ENCODE measurements at regions not wholly inside any gene's neighbourhood (a gene's known extent, or its start where the extent isn't known, plus 50 kb on each side); places are given as distances from the start of the nearest gene placed in this dataset.

- Histone ChIP-seq H3K36me3 (ENCODE audit: control insufficient read depth, low read length) (no peaks in the 10 kb centered on the region), H4K20me1 (ENCODE audit: control insufficient read depth, insufficient read depth, low read depth, low read length) (no peaks in the 10 kb centered on the region), H3K9me3 (ENCODE audit: control insufficient read depth, insufficient read depth, low read length) (no peaks in the 10 kb centered on the region), H3K79me2 (ENCODE audit: control insufficient read depth, low read length) (no peaks in the 10 kb centered on the region), H3F3A (ENCODE audit: control insufficient read depth, insufficient read depth) (no peaks in the 10 kb centered on the region), H3K4me2 (ENCODE audit: low read length) (no peak overlapping the region), H3K4me3 (ENCODE audit: low read length) (no peak overlapping the region), H3K27ac (ENCODE audit: low read depth, low read length) (no peak overlapping the region), H3K27me3 (ENCODE audit: control insufficient read depth, low read length) (no peaks in the 10 kb centered on the region), H3K9me2 (replicated peaks; ENCODE audit: control insufficient read depth, low read length) (no peaks in the 10 kb centered on the region), H3K4me1 (ENCODE audit: control insufficient read depth, low read length) (no peaks in the 10 kb centered on the region)
- TF ChIP-seq CTCF (IDR thresholded peaks at IDR 0.05; ENCODE audit: low read depth, low read length, poor library complexity, severe bottlenecking), result no peak
- TF ChIP-seq EZH2phosphoT487 (IDR thresholded peaks at IDR 0.05; ENCODE audit: borderline replicate concordance, low read length), result no peak
These were observed 659.7 kb downstream of the CENPC start for GRCh38 chr4:66885501-66886165.

GRCh38 chr4:66876946-66877345, 668.4 kb downstream of the CENPC start:
- no peak overlapping the region for H3K4me3 ChIP-seq (ENCODE audit: low read length)
- H3K9me3 ChIP-seq (ENCODE audit: control insufficient read depth, insufficient read depth, low read length), result no peaks in the 10 kb centered on the region
- H3K79me2 ChIP-seq (ENCODE audit: control insufficient read depth, low read length), result no peaks in the 10 kb centered on the region
- H3K9me2 ChIP-seq (replicated peaks; ENCODE audit: control insufficient read depth, low read length), result no peaks in the 10 kb centered on the region
- H3K4me1 ChIP-seq (ENCODE audit: control insufficient read depth, low read length), result no peaks in the 10 kb centered on the region
- no peak overlapping the region for H3K27ac ChIP-seq (ENCODE audit: low read depth, low read length)
- no peak for TF ChIP-seq CTCF (IDR thresholded peaks at IDR 0.05; ENCODE audit: low read depth, low read length, poor library complexity, severe bottlenecking)
- no peak overlapping the region for H3K4me2 ChIP-seq (ENCODE audit: low read length)
- H3K36me3 ChIP-seq (ENCODE audit: control insufficient read depth, low read length), result no peaks in the 10 kb centered on the region
- H4K20me1 ChIP-seq (ENCODE audit: control insufficient read depth, insufficient read depth, low read depth, low read length), result no peaks in the 10 kb centered on the region
- no peaks in the 10 kb centered on the region for H3F3A ChIP-seq (ENCODE audit: control insufficient read depth, insufficient read depth)
- H3K27me3 ChIP-seq (ENCODE audit: control insufficient read depth, low read length), result no peaks in the 10 kb centered on the region

GRCh38 chr4:66872661-66873060, 672.6 kb downstream of the CENPC start:
- TF ChIP-seq CTCF (IDR thresholded peaks at IDR 0.05; ENCODE audit: low read depth, low read length, poor library complexity, severe bottlenecking), result no peak
- no peak for TF ChIP-seq EZH2phosphoT487 (IDR thresholded peaks at IDR 0.05; ENCODE audit: borderline replicate concordance, low read length)
- Histone ChIP-seq H3K4me3 (ENCODE audit: low read length) (no peak overlapping the region), H3K36me3 (ENCODE audit: control insufficient read depth, low read length) (no peaks in the 10 kb centered on the region)

More at GRCh38 chr4:66872661-66873060, 672.6 kb downstream of the CENPC start:
- no peaks in the 10 kb centered on the region for H3K9me2 ChIP-seq (replicated peaks; ENCODE audit: control insufficient read depth, low read length)
- no peaks in the 10 kb centered on the region for H3K4me1 ChIP-seq (ENCODE audit: control insufficient read depth, low read length)
- no peak overlapping the region for H3K27ac ChIP-seq (ENCODE audit: low read depth, low read length)
- no peaks in the 10 kb centered on the region for H3F3A ChIP-seq (ENCODE audit: control insufficient read depth, insufficient read depth)
- H3K79me2 ChIP-seq (ENCODE audit: control insufficient read depth, low read length), result no peaks in the 10 kb centered on the region
- no peaks in the 10 kb centered on the region for H4K20me1 ChIP-seq (ENCODE audit: control insufficient read depth, insufficient read depth, low read depth, low read length)
- no peaks in the 10 kb centered on the region for H3K9me3 ChIP-seq (ENCODE audit: control insufficient read depth, insufficient read depth, low read length)
- no peaks in the 10 kb centered on the region for H3K27me3 ChIP-seq (ENCODE audit: control insufficient read depth, low read length)
- H3K4me2 ChIP-seq (ENCODE audit: low read length), result no peak overlapping the region
